Liver (tissue), 3 donors: ENCODE measurements at regions not wholly inside any gene's neighbourhood (a gene's known extent, or its start where the extent isn't known, plus 50 kb on each side); places are given as distances from the start of the nearest gene placed in this dataset.

Experiments
- EGR1 ChIP-seq, 2 donors: IDR thresholded peaks; 2 replicates each; pipeline ENCODE4 v1.6.1; 2016 to 2018; ENCODE audit warnings: antibody characterized with exemption in 2 of 2, low read depth in 2 of 2
- HNF4G ChIP-seq: IDR thresholded peaks from 2 replicates; pipeline ENCODE4 v1.6.1; 2016; ENCODE audit warnings: antibody characterized with exemption
- JUND ChIP-seq, 2 donors: IDR thresholded peaks; 2 replicates each; pipeline ENCODE4 v1.6.1; 2016; ENCODE audit warnings: antibody characterized with exemption in 2 of 2
- RAD21 ChIP-seq, 2 donors: IDR thresholded peaks; 2 replicates each; pipeline ENCODE4 v1.6.1; 2016; ENCODE audit warnings: antibody characterized with exemption in 2 of 2, mild to moderate bottlenecking in 2 of 2
- RXRA ChIP-seq, 2 donors: IDR thresholded peaks; 2 replicates each; pipeline ENCODE4 v1.6.1; 2017 to 2018; ENCODE audit warnings: antibody characterized with exemption in 2 of 2, mild to moderate bottlenecking in 1 of 2
- SP1 ChIP-seq: IDR thresholded peaks from 2 replicates; pipeline ENCODE4 v1.6.1; 2018; ENCODE audit warnings: antibody characterized with exemption, mild to moderate bottlenecking
- YY1 ChIP-seq: IDR thresholded peaks from 2 replicates; pipeline ENCODE4 v1.6.1; 2016; ENCODE audit warnings: antibody characterized with exemption, mild to moderate bottlenecking
- TF ChIP-seq, protein P1 (sequence below): fragments of 150-350 bp; IDR thresholded peaks from 2 replicates; pipeline ENCODE4 v1.5.1; 2017; ENCODE audit warnings: improper control_type of control experiment, low read depth, low read length; ENCODE audit not compliant: missing input control
- TF ChIP-seq, protein P2 (sequence below): IDR thresholded peaks from 2 replicates; pipeline ENCODE4 v1.6.1; 2016; ENCODE audit warnings: antibody characterized with exemption, mild to moderate bottlenecking
- TF ChIP-seq, protein P3 (sequence below): IDR thresholded peaks from 2 replicates; pipeline ENCODE4 v1.6.1; 2016; ENCODE audit warnings: antibody characterized with exemption
- TF ChIP-seq, protein P4 (sequence below): IDR thresholded peaks from 2 replicates; pipeline ENCODE4 v1.6.1; 2016; ENCODE audit warnings: antibody characterized with exemption
- TF ChIP-seq, protein P5 (sequence below): IDR thresholded peaks from 2 replicates; pipeline ENCODE4 v1.6.1; 2016; ENCODE audit warnings: antibody characterized with exemption
- donor health status: healthy.
- donor health status: healthy.

DNA sequence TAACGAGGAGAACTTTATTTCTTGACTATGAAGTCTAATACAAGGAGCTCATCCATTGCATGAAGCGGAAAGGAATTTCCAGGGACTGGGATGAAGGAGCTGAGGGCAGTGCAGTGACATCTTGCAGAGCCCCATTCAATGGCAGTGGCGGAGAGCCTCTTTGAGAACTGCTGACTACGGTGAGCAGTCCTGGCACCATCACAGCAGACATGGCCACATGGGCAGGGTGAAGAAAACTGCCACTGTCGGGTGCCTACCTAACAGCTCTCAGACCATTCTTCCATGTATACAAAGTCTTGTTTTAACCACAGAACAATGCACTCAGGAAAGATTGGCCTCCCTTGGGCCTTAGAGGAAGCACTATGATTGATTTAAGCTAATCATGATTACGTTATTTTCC is 506.1 kb upstream of the DCC start:
- TF ChIP-seq RAD21 (IDR thresholded peaks at IDR 0.05), result no peak
- TF ChIP-seq, protein P1, sequence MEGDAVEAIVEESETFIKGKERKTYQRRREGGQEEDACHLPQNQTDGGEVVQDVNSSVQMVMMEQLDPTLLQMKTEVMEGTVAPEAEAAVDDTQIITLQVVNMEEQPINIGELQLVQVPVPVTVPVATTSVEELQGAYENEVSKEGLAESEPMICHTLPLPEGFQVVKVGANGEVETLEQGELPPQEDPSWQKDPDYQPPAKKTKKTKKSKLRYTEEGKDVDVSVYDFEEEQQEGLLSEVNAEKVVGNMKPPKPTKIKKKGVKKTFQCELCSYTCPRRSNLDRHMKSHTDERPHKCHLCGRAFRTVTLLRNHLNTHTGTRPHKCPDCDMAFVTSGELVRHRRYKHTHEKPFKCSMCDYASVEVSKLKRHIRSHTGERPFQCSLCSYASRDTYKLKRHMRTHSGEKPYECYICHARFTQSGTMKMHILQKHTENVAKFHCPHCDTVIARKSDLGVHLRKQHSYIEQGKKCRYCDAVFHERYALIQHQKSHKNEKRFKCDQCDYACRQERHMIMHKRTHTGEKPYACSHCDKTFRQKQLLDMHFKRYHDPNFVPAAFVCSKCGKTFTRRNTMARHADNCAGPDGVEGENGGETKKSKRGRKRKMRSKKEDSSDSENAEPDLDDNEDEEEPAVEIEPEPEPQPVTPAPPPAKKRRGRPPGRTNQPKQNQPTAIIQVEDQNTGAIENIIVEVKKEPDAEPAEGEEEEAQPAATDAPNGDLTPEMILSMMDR, result no peak
- TF ChIP-seq, protein P2, sequence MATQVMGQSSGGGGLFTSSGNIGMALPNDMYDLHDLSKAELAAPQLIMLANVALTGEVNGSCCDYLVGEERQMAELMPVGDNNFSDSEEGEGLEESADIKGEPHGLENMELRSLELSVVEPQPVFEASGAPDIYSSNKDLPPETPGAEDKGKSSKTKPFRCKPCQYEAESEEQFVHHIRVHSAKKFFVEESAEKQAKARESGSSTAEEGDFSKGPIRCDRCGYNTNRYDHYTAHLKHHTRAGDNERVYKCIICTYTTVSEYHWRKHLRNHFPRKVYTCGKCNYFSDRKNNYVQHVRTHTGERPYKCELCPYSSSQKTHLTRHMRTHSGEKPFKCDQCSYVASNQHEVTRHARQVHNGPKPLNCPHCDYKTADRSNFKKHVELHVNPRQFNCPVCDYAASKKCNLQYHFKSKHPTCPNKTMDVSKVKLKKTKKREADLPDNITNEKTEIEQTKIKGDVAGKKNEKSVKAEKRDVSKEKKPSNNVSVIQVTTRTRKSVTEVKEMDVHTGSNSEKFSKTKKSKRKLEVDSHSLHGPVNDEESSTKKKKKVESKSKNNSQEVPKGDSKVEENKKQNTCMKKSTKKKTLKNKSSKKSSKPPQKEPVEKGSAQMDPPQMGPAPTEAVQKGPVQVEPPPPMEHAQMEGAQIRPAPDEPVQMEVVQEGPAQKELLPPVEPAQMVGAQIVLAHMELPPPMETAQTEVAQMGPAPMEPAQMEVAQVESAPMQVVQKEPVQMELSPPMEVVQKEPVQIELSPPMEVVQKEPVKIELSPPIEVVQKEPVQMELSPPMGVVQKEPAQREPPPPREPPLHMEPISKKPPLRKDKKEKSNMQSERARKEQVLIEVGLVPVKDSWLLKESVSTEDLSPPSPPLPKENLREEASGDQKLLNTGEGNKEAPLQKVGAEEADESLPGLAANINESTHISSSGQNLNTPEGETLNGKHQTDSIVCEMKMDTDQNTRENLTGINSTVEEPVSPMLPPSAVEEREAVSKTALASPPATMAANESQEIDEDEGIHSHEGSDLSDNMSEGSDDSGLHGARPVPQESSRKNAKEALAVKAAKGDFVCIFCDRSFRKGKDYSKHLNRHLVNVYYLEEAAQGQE, result no peak
- no peak for TF ChIP-seq HNF4G
- TF ChIP-seq SP1, result no peak
- TF ChIP-seq, protein P3, sequence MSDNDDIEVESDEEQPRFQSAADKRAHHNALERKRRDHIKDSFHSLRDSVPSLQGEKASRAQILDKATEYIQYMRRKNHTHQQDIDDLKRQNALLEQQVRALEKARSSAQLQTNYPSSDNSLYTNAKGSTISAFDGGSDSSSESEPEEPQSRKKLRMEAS, result no peak
- TF ChIP-seq EGR1 (IDR thresholded peaks at IDR 0.05; ENCODE audit: low read depth in 2 of 2), result no peak
- no peak for TF ChIP-seq JUND (IDR thresholded peaks at IDR 0.05)
- TF ChIP-seq, protein P4, sequence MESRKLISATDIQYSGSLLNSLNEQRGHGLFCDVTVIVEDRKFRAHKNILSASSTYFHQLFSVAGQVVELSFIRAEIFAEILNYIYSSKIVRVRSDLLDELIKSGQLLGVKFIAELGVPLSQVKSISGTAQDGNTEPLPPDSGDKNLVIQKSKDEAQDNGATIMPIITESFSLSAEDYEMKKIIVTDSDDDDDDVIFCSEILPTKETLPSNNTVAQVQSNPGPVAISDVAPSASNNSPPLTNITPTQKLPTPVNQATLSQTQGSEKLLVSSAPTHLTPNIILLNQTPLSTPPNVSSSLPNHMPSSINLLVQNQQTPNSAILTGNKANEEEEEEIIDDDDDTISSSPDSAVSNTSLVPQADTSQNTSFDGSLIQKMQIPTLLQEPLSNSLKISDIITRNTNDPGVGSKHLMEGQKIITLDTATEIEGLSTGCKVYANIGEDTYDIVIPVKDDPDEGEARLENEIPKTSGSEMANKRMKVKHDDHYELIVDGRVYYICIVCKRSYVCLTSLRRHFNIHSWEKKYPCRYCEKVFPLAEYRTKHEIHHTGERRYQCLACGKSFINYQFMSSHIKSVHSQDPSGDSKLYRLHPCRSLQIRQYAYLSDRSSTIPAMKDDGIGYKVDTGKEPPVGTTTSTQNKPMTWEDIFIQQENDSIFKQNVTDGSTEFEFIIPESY, result no peak
- no peak for TF ChIP-seq YY1
- no peak for TF ChIP-seq RXRA (IDR thresholded peaks at IDR 0.05)
- TF ChIP-seq, protein P5, sequence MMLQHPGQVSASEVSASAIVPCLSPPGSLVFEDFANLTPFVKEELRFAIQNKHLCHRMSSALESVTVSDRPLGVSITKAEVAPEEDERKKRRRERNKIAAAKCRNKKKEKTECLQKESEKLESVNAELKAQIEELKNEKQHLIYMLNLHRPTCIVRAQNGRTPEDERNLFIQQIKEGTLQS, result no peak
